ENCODE measurements at regions not wholly inside any gene's neighbourhood (a gene's known extent, or its start where the extent isn't known, plus 50 kb on each side); places are given as distances from the start of the nearest gene placed in this dataset.

DNA sequence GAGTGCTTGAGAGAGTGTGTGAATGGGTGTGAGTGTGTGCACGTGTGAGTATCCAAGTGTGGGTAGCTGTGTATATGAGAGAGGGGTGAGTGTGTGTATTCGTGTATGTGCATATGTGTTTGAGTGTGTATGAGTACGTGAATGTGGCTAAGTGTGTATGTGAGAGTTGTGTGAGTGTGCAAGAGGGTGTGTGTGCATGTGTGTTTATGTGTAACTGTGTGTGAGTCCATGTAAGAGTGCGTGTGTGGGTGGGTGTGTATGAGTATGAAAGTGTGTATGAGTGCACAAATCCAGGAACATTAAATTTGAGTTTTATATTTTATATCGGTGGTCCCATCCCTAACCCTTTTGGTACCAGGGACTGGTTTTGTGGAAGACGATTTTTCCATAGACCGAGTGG is 156.4 kb downstream of the TENT4A start:
- DNase-seq (ENCODE audit: low read depth) = no peak

DNA sequence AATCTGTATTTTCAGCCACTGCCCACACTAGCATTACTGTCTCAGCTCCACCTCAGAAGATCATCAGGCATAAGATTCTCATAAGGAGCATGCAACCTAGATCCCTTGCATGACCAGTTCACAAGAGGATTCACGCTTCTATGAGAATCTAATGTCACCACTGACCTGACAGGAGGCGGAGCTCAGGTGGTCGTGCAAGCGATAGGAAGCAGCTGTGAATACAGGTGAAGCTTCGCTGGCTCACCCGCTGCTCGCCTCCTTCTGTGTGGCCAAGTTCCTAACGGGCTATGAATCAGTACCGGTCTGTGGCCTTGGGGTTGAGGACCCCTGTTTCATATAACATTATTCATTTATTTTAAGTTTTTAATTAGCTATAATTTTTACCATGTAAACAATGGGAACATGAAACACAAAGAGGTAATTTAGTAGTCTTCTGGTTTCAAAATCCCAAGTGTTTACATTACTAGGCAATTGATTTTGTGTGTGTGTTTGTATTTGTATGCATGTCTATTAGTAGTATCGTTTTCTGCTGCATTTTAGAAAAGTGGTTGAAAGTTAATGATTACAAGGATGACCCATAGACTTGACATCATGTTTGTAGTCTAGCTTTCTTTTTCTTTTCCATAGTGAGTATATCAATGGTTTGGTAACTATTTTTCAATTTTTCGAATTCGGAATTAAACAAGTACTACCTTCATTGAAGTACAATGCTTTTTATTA is 159.4 kb downstream of the TENT4A start:
- DNase-seq (ENCODE audit: low read depth) = no peak

- DNase-seq (ENCODE audit: low read depth) = no peak
Observed at GRCh38 chr5:6873359-6873758, 160.1 kb downstream of the TENT4A start.

- DNase-seq (ENCODE audit: low read depth) = no peak
Observed at GRCh38 chr5:6875376-6875775, 162.1 kb downstream of the TENT4A start.

- no peak for DNase-seq (ENCODE audit: low read depth)
Observed at GRCh38 chr5:6877986-6878828, 165.0 kb downstream of the TENT4A start.

DNA sequence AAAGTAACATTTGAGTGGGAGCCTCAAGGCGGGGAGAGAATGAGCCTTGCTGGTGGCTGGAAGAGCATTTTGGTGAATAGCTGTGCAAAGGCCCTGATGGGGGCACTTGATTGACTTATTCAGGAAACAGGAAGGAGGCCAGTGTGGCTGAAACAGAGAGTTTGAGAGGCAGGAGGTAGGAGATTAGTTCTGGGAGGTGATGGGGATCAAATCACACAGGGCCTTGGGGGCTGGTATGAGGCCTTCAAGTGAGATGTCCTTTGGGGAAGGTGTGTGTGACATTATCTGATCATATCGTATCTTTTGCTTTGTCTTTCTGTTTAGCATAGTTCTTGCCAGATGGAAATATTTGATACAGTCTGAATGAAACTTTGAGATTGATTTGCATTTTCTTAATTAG is 172.3 kb downstream of the TENT4A start:
- DNase-seq (ENCODE audit: low read depth) = no peak

DNA sequence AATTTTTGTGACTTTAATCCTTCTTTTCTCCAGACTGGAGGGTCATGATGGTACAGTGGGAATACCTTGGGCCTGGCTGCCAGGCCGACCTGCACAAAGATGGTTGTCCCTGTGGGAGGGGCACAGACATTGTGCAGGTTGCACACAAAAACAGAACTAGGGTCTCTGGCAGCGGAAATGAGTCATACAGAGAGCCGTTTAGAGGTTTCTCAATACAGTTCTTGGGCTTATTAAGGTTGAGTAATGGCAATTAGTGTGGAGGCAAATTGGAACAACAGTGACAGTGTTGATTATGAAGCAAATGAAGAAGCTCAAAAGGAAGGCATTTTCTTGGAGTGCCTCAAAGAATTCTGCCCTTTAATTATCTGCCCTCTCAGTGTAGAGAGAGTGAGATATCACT is 173.6 kb downstream of the TENT4A start:
- DNase-seq (ENCODE audit: low read depth) = no peak

- no peak for DNase-seq (ENCODE audit: low read depth)
Observed at GRCh38 chr5:6889030-6889429, 175.8 kb downstream of the TENT4A start.

DNA sequence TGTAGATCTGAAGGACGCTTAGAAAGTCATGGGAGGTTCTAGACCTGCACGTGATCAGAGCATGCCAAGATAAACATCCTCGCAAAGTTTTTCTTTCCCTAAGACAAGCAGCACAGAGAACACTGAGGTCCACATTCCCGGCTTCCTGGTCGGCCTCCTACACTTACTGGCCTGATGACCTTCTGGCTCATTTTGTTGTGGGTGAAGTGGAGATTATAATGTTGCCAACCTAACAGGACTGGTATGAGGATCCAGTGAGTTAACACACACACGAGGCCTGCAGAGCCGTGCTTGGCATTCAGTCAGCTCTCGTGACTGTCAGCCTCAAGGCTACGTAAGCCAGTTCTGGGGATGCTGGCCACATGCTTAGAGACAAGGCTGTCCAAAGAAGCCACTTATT is 186.0 kb downstream of the TENT4A start:
- peak; percentile 9 for DNase-seq (ENCODE audit: low read depth)

DNA sequence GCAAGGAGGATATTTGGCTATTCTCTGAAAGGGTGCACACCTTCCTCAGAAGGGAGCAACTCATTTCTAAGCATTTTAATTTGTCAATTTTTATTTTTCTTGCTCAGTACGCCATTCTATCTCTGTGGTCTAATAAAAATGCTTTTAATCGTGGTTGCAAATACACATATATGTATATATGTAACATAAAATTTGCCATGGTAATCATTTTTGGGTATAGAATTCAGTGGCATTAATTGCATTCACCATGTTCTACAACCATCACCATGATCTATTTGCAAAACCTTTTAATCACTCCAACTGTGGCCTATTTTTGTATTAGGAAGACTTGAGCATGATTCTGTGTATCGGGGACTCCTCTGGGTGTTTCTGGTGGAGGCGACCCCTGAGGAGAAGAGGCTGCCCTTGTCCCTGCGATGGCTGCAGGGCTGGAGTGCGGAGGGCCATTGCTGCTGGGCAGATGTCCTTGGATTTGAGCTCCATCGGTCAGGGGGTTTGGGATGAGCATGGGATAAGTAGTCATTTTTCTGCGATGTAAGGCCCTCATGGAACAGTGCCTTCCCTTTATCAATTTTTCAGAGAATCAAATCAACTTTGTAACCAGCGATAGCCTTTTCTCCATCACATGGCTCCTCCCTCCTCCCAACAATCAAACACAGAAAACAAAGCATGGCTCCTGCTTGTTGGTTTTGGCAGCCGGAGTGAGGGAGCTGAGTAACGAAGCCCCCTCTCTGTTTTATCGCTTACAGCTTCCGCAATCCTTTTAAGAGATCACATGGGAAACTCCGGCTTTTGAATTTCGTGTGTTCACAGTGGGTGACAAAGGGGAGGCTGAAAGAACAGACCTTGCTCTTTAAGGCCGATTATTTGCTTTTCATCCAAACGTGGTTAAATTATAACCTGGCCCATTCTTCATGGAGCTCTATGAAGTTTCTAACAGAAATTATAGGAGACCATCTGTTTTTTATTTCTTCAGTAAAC is 187.3 kb downstream of the TENT4A start:
- DNase-seq (ENCODE audit: low read depth) = no peak

- no peak for DNase-seq (ENCODE audit: low read depth)
Observed at GRCh38 chr5:6902094-6902493, 188.9 kb downstream of the TENT4A start.

DNA sequence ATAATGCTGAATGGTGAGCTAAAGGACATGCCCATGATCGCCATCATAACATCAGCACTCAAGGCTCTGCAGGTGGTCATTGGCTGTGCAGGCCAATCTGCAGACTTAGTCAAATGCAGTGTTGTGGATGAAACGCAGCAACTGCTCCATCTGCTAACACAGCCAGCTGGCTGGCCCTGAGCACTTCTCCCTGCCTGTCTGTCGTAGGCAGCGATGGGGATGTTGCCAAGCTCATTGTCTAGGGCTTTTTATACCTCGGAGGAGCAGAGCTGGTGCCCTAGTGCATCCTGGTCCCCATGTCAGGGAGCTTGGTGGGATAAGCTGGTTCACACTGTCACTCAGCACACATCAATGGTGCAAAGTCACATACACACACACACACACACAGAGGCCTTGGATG is 189.4 kb downstream of the TENT4A start:
- no peak for DNase-seq (ENCODE audit: low read depth)

DNA sequence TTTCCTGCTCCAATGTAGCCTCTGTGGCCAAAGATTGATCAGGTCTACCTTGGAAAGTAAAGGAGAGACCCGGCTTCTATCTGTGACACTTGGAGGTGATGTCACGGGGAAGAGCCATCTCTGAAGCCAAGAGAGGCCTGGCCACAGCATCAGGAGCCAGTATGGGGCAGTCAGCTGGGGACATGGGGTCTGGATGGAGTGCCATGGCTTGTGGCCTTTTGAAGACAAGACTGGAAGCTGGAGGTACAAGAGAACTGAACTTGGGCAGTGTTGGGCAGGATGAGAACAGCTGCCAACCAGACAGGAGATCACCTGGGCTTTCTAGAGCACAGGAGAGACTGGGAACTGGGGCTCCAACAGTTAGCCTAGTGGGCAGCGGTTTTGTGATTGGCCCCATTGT is 190.7 kb downstream of the TENT4A start:
- no peak for DNase-seq (ENCODE audit: low read depth)

DNA sequence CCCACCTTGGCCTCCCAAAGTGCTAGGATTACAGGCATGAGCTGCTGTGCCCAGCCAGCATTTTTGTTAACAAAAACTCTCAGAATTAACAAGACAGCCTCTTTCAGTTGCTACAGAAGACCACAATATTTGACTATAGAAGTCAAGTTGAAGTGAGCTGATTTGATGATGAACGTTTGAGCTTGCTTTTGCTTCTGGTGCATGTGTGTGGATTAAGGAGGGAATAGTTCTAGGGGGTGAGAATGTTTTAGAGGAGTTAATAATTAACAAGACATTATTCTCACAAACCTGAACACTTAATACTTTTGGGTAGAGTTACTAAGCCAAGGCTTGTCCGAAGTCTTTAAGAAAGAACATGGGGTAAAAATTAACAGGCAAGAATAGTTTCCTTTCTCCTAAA is 191.6 kb downstream of the TENT4A start:
- no peak for DNase-seq (ENCODE audit: low read depth)

DNA sequence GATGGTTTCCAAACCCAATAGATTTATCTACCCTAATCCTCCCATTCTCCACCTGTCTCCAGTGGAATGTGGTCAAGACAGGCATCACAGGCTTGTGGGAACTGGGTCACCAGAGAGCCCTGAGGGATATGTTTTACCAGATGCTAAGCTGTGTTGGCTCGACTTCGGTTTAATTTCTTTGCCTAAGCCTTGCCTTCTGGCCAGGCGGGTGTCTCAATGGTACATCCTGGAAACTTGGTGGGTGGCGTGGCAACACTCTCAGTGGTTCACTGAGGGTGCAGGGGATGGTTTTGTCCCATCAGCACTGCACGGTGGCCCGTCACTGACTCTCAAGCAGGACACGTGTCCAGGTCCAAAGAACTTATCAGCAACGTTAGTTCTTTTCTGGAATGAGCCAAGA is 192.2 kb downstream of the TENT4A start:
- DNase-seq (ENCODE audit: low read depth) = no peak

GRCh38 chr5:6905883-6906282 is 192.7 kb downstream of the TENT4A start:
- DNase-seq (ENCODE audit: low read depth) = no peak

DNA sequence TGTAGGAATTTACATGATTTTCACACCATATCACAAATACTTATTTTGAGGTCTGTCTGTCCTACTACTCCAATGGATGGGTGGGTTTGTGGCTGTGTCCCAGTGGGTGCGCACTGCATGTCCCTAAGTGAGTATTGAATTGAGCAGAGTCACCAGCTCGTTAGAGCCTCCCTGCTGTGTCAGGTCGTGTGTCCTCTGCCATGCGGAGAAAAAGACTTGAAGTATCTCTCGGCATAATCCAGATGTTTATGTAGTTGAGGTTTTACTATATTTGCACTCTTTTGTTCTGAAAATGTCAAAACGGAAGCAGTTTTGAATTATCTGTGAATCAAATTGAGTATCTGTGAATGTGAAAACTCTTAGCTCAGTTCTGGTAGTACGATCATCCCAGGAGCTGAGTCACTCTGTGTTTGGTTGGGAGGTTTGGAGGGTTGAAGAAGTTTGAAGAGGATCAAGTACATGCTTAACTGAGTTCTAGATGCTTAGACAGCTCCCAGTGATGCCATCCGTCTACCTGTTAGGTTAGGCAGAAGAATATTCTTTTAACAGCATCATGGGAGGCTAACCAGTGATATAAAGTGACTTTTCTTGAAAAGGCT is 194.2 kb downstream of the TENT4A start:
- no peak for DNase-seq (ENCODE audit: low read depth)

GRCh38 chr5:6909901-6910300 is 196.7 kb downstream of the TENT4A start:
- no peak for DNase-seq (ENCODE audit: low read depth)

- no peak for DNase-seq (ENCODE audit: low read depth)
Observed at GRCh38 chr5:6910950-6911349, 197.7 kb downstream of the TENT4A start.

- DNase-seq (ENCODE audit: low read depth) = no peak
Observed at GRCh38 chr5:6914347-6914746, 201.1 kb downstream of the TENT4A start.

GRCh38 chr5:6915574-6915973 is 202.3 kb downstream of the TENT4A start:
- no peak for DNase-seq (ENCODE audit: low read depth)

- no peak for DNase-seq (ENCODE audit: low read depth)
Observed at GRCh38 chr5:6918255-6918654, 205.0 kb downstream of the TENT4A start.
